ENCODE measurements at regions not wholly inside any gene's neighbourhood (a gene's known extent, or its start where the extent isn't known, plus 50 kb on each side); places are given as distances from the start of the nearest gene placed in this dataset.

GRCh38 chr6:16058929-16059345 lies 69.9 kb upstream of the MYLIP start (continued):
- TF ChIP-seq REST (IDR thresholded peaks at IDR 0.05; ENCODE audit: unreplicated experiment) (no peak), STAT1 (IDR thresholded peaks at IDR 0.05; ENCODE audit: unreplicated experiment) (no peak), CTCF (conservative IDR thresholded peaks at IDR 0.05; ENCODE audit: low read depth in 2 of 2) (no peak), ZNF114 (CRISPR knock-in tag; IDR thresholded peaks at IDR 0.05) (no peak), EZH2 (IDR thresholded peaks at IDR 0.05; ENCODE audit: low read depth, unreplicated experiment) (no peak), JUNB (IDR thresholded peaks at IDR 0.05; ENCODE audit: unreplicated experiment) (no peak)

GRCh38 chr6:16058201-16058928 lies 70.5 kb upstream of the MYLIP start:
- H3K27ac Mint-ChIP-seq = peak overlapping the region; percentile 89; the same call in 1 of the 2 replicates
- H3K4me2 ChIP-seq = peak overlapping the region; percentile 57
- no peak overlapping the region; the same call in 2 of the 3 replicates for H3K4me3 Mint-ChIP-seq
- TF ChIP-seq EZH2 (IDR thresholded peaks at IDR 0.05; ENCODE audit: low read depth, unreplicated experiment) = no peak
- no peak for TF ChIP-seq CREB1 (CRISPR knock-in tag; IDR thresholded peaks at IDR 0.05; ENCODE audit: low read depth)
- TF ChIP-seq POLR2AphosphoS5 (IDR thresholded peaks at IDR 0.05; ENCODE audit: low read depth) = no peak
- no peak for TF ChIP-seq ETS1 (IDR thresholded peaks at IDR 0.05)
- TF ChIP-seq NANOG (IDR thresholded peaks at IDR 0.05; ENCODE audit: borderline replicate concordance) = no peak
- no peak for TF ChIP-seq JUNB (IDR thresholded peaks at IDR 0.05; ENCODE audit: unreplicated experiment)
- TF ChIP-seq ZNF462 (CRISPR knock-in tag; IDR thresholded peaks at IDR 0.05) = no peak
- no peak for TF ChIP-seq ZNF331 (CRISPR knock-in tag; IDR thresholded peaks at IDR 0.05; ENCODE audit: low read depth)

More at GRCh38 chr6:16058201-16058928, 70.5 kb upstream of the MYLIP start:
- Mint-ChIP-seq H3K4me1 (peaks cover 49% of the 10 kb centered on the region), H3K9me3 (peaks cover 6% of the 10 kb centered on the region; the same call in 2 of the 3 replicates), H3K27me3 (ENCODE audit: insufficient read depth, low read depth, poor library complexity) (peaks cover 5% of the 10 kb centered on the region), H3K36me3 (ENCODE audit: low read depth) (peaks cover 7% of the 10 kb centered on the region)
- Histone ChIP-seq H4K20me1 (replicated peaks; ENCODE audit: insufficient read depth) (no peaks in the 10 kb centered on the region), H3K27ac (ENCODE audit: low read depth) (peak overlapping the region; percentile 84), H2AFZ (peak overlapping the region; percentile 92), H3K4me3 (no peak overlapping the region), H3K36me3 (ENCODE audit: insufficient read depth) (no peaks in the 10 kb centered on the region), H3K9me2 (ENCODE audit: insufficient read depth) (no peaks in the 10 kb centered on the region; the same call in none of the 2 replicates), H3K79me2 (replicated peaks; ENCODE audit: insufficient read depth) (no peaks in the 10 kb centered on the region), H3K27me3 (ENCODE audit: insufficient read depth) (no peaks in the 10 kb centered on the region), H3F3A (replicated peaks; ENCODE audit: low read depth) (no peaks in the 10 kb centered on the region), H3K4me1 (ENCODE audit: insufficient read depth) (peaks cover 30% of the 10 kb centered on the region)
- DNase-seq (ENCODE audit: low spot score) (no peak), ATAC-seq (peak; percentile 27)
